Posterior cingulate gyrus (tissue), 11 donors: ENCODE measurements at regions not wholly inside any gene's neighbourhood (a gene's known extent, or its start where the extent isn't known, plus 50 kb on each side); places are given as distances from the start of the nearest gene placed in this dataset.
"Not testable (repeated sequence)": the region's sequence is repeated elsewhere in the genome, so short reads cannot be mapped to it uniquely, and the experiment has no call there.

Experiments
- DNase-seq, 10 donors: peaks; one replicate each; pipeline versions ENCODE4 v3.0.0 to v3.0.0-alpha.2; 2020 to 2021; ENCODE audit warnings: mixed read lengths in 3 of 10
- intact Hi-C: fragments of 100-400 bp; cut with DNase I; formaldehyde crosslinking; loops from one replicate; pipeline ENCODE4 v1.15.1; 2023

GRCh38 chr20:47951521-47951971, 166.3 kb upstream of the SULF2 start:
- DNase-seq: no peak

GRCh38 chr20:47950913-47951283, 165.6 kb upstream of the SULF2 start:
- DNase-seq: no peak
- intact Hi-C loops: no loop called here

More at GRCh38 chr20:47951521-47951971, 166.3 kb upstream of the SULF2 start:
- intact Hi-C loops: no loop called here

GRCh38 chr20:47950124-47950912, 165.0 kb upstream of the SULF2 start:
- DNase-seq: no peak
- intact Hi-C loops: no loop called here

GRCh38 chr20:47949230-47949629, 163.9 kb upstream of the SULF2 start:
- DNase-seq: no peak
- intact Hi-C loops: no loop called here

- no peak for DNase-seq
- intact Hi-C loops: no loop called here
Observed at GRCh38 chr20:47944682-47945081, 159.4 kb upstream of the SULF2 start.

GRCh38 chr20:47941869-47942268, 156.6 kb upstream of the SULF2 start:
- no peak for DNase-seq

GRCh38 chr20:47940101-47940813, 155.0 kb upstream of the SULF2 start:
- intact Hi-C loops: no loop called here
- DNase-seq: no peak

More at GRCh38 chr20:47941869-47942268, 156.6 kb upstream of the SULF2 start:
- intact Hi-C loops: no loop called here

- intact Hi-C loops: no loop called here
- DNase-seq: no peak
Observed at GRCh38 chr20:47936612-47937011, 151.3 kb upstream of the SULF2 start.

GRCh38 chr20:47934761-47935160, 149.5 kb upstream of the SULF2 start:
- DNase-seq: no peak
- intact Hi-C loops: no loop called here

GRCh38 chr20:47931443-47931842, 146.2 kb upstream of the SULF2 start:
- no peak for DNase-seq
- intact Hi-C loops: no loop called here

- intact Hi-C loops: no loop called here
- DNase-seq: no peak
Observed at GRCh38 chr20:47931002-47931401, 145.7 kb upstream of the SULF2 start.

- no peak for DNase-seq
- intact Hi-C loops: no loop called here
Observed at GRCh38 chr20:47929368-47930115, 144.3 kb upstream of the SULF2 start.

GRCh38 chr20:47927944-47928343, 142.7 kb upstream of the SULF2 start:
- no peak for DNase-seq

GRCh38 chr20:47927385-47927851, 142.1 kb upstream of the SULF2 start:
- intact Hi-C loops: no loop called here
- DNase-seq: no peak

More at GRCh38 chr20:47927944-47928343, 142.7 kb upstream of the SULF2 start:
- intact Hi-C loops: no loop called here

- intact Hi-C loops: no loop called here
- no peak for DNase-seq
Observed at GRCh38 chr20:47926731-47927130, 141.4 kb upstream of the SULF2 start.

GRCh38 chr20:47925593-47925992, 140.3 kb upstream of the SULF2 start:
- no peak for DNase-seq

GRCh38 chr20:47922269-47922668, 137.0 kb upstream of the SULF2 start:
- intact Hi-C loops: no loop called here
- no peak for DNase-seq

More at GRCh38 chr20:47925593-47925992, 140.3 kb upstream of the SULF2 start:
- intact Hi-C loops: no loop called here

- DNase-seq, intact Hi-C loops: not testable (repeated sequence)
Observed at GRCh38 chr20:47921829-47922228, 136.5 kb upstream of the SULF2 start.

GRCh38 chr20:47921408-47921807, 136.1 kb upstream of the SULF2 start:
- no peak for DNase-seq
- intact Hi-C loops: no loop called here

GRCh38 chr20:47917549-47918070, 132.3 kb upstream of the SULF2 start:
- no peak for DNase-seq
- intact Hi-C loops: no loop called here

GRCh38 chr20:47915495-47915894, 130.2 kb upstream of the SULF2 start:
- no peak for DNase-seq
- intact Hi-C loops: no loop called here
